HCT116 (cell line): ENCODE measurements at regions not wholly inside any gene's neighbourhood (a gene's known extent, or its start where the extent isn't known, plus 50 kb on each side); places are given as distances from the start of the nearest gene placed in this dataset.

Experiments
- ATAC-seq: fragments of 200-7000 bp; cut with Tn5 transposase; 2 replicates; pipeline ENCODE4 v1.9.1; 2020; ENCODE audit warnings: mild to moderate bottlenecking, moderate library complexity
- BruUV-seq: library from RNA; stranded (reverse); fragments of 400-500 nt; replicated peaks from 2 replicates; lab custom pipeline; 2021; lab: Mats Ljungman, UMichigan
- CTCF ChIA-PET: fragments of 300-600 bp; sonication (Branson Sonifier 250); formaldehyde crosslinking; loops from one replicate; lab custom pipeline; 2021; ENCODE audit warnings: antibody characterized with exemption; lab: Charles Lee
- POLR2A ChIA-PET: fragments of 300-600, 350-600 bp; sonication (Branson Sonifier 250); formaldehyde crosslinking; loops from one replicate; lab custom pipeline; 2021; ENCODE audit warnings: antibody characterized with exemption; lab: Charles Lee
- RAD21 ChIA-PET, 2 experiments: fragments of 300-600 bp; sonication (Branson Sonifier 250); formaldehyde crosslinking; loops; one replicate each; lab custom pipeline; 2023; ENCODE audit warnings: low total read pairs in 2 of 2; ENCODE audit not compliant: uncharacterized antibody in 2 of 2, unreplicated experiment in 2 of 2, low non-redundant PET in 1 of 2; lab: Charles Lee
- DNase-seq: peaks from one replicate; pipeline ENCODE4 v3.0.0-alpha.2; 2010; ENCODE audit warnings: low read depth, low spot score
- H2AFZ ChIP-seq: fragments of 200-600 bp; shearing (Covaris generic), sonication (generic); 2 replicates; pipeline ENCODE4 v1.6.1; 2017; ENCODE audit warnings: low read depth, mixed run types, mixed read lengths, antibody characterized with exemption, low read length; ENCODE audit not compliant: poor library complexity, severe bottlenecking
- H3K27ac ChIP-seq: 2 replicates; pipeline ENCODE4 v1.5.1; 2012; ENCODE audit warnings: low read depth, low read length
- H3K27me3 ChIP-seq: fragments of 200-600 bp; sonication (generic); 2 replicates; pipeline ENCODE4 v1.6.1; 2016; ENCODE audit warnings: mixed run types, low read length, mixed read lengths; ENCODE audit not compliant: insufficient read depth
- H3K36me3 ChIP-seq, 2 experiments: fragments of 200-500 bp in 1 of 2; fragments of 200-600 bp in 1 of 2; sonication (Bioruptor generic) in 1 of 2; sonication (generic) in 1 of 2; 2 replicates each; pipeline versions ENCODE4 v1.5.1 to v1.6.1; 2014 to 2016; ENCODE audit warnings: low read length in 2 of 2, inconsistent platforms in 1 of 2, mixed read lengths in 1 of 2, mixed run types in 1 of 2; ENCODE audit not compliant: insufficient read depth in 2 of 2, control insufficient read depth in 1 of 2
- H3K4me1 ChIP-seq, 2 experiments: fragments of 200-600 bp in 1 of 2; sonication (generic) in 1 of 2; 2 replicates each; pipeline versions ENCODE4 v1.5.1 to v1.6.1; 2012 to 2017; ENCODE audit warnings: low read length in 2 of 2, inconsistent platforms in 1 of 2, mild to moderate bottlenecking in 1 of 2, mixed read lengths in 1 of 2, mixed run types in 1 of 2, moderate library complexity in 1 of 2; ENCODE audit not compliant: insufficient read depth in 2 of 2, control insufficient read depth in 1 of 2
- H3K4me2 ChIP-seq: fragments of 200-600 bp; sonication (generic); 2 replicates; pipeline ENCODE4 v1.6.1; 2017; ENCODE audit warnings: mixed run types, low read length, mixed read lengths
- H3K4me3 ChIP-seq, 2 experiments: fragments of 200-600 bp in 1 of 2; sonication (generic) in 1 of 2; replicated peaks in 1 of 2; 2 replicates each; pipeline ENCODE4 v1.5.1; 2011 to 2016; ENCODE audit warnings: low read length in 2 of 2, control low read depth in 1 of 2, low read depth in 1 of 2, mild to moderate bottlenecking in 1 of 2, mixed read lengths in 1 of 2, mixed run types in 1 of 2
- H3K79me2 ChIP-seq: fragments of 200-600 bp; sonication (generic); 2 replicates; pipeline ENCODE4 v1.6.1; 2017; ENCODE audit warnings: mild to moderate bottlenecking, mixed run types, low read length, moderate library complexity, mixed read lengths; ENCODE audit not compliant: insufficient read depth
- H3K9ac ChIP-seq: fragments of 200-600 bp; sonication (generic); 2 replicates; pipeline ENCODE4 v1.6.1; 2016; ENCODE audit warnings: low read length, mixed read lengths
- H3K9me2 ChIP-seq: fragments of 200-600 bp; sonication (generic), shearing (Covaris generic); 2 replicates; pipeline ENCODE4 v1.6.1; 2017; ENCODE audit warnings: mixed run types, mild to moderate bottlenecking, moderate library complexity; ENCODE audit not compliant: insufficient read depth
- H3K9me3 ChIP-seq, 2 experiments: fragments of 200-500 bp in 1 of 2; fragments of 200-600 bp in 1 of 2; sonication (Bioruptor generic) in 1 of 2; sonication (generic) in 1 of 2; 2 replicates each; pipeline ENCODE4 v1.6.1; 2014 to 2017; ENCODE audit warnings: low read length in 2 of 2, mixed read lengths in 2 of 2, inconsistent platforms in 1 of 2, low read depth in 1 of 2, mild to moderate bottlenecking in 1 of 2, mixed run types in 1 of 2, moderate library complexity in 1 of 2; ENCODE audit not compliant: control insufficient read depth in 1 of 2, insufficient read depth in 1 of 2
- H4K20me1 ChIP-seq: fragments of 200-600 bp; sonication (generic), shearing (Covaris generic); 2 replicates; pipeline ENCODE4 v1.6.1; 2017; ENCODE audit warnings: mixed run types, mild to moderate bottlenecking, moderate library complexity; ENCODE audit not compliant: insufficient read depth
- ATF3 ChIP-seq: IDR thresholded peaks from 2 replicates; pipeline ENCODE4 v1.6.1; 2012
- EGR1 ChIP-seq: IDR thresholded peaks from 2 replicates; pipeline ENCODE4 v1.6.1; 2012; ENCODE audit warnings: low read depth
- EZH2 ChIP-seq: fragments of 200-600 bp; sonication (generic); IDR thresholded peaks from 2 replicates; pipeline ENCODE4 v1.6.1; 2017; ENCODE audit warnings: antibody characterized with exemption, mixed run types
- FOSL1 ChIP-seq: IDR thresholded peaks from 2 replicates; pipeline ENCODE4 v1.6.1; 2012; ENCODE audit warnings: low read depth
- JUND ChIP-seq: IDR thresholded peaks from 2 replicates; pipeline ENCODE4 v1.6.1; 2012
- MAX ChIP-seq: IDR thresholded peaks from 2 replicates; pipeline ENCODE4 v1.6.1; 2012
- POLR2A ChIP-seq: IDR thresholded peaks from 2 replicates; pipeline ENCODE4 v1.7.0; 2011; ENCODE audit warnings: borderline replicate concordance; ENCODE audit not compliant: insufficient read depth, insufficient read length; ENCODE audit errors: extremely low read depth
- RAD21 ChIP-seq: IDR thresholded peaks from 2 replicates; pipeline ENCODE4 v1.6.1; 2012; ENCODE audit warnings: low read depth, mild to moderate bottlenecking
- SP1 ChIP-seq: IDR thresholded peaks from 2 replicates; pipeline ENCODE4 v1.6.1; 2012; ENCODE audit warnings: low read depth
- SRF ChIP-seq: IDR thresholded peaks from 2 replicates; pipeline ENCODE4 v1.6.1; 2012; ENCODE audit warnings: low read depth
- ZFX ChIP-seq: fragments of 450-650 bp; IDR thresholded peaks from 2 replicates; pipeline ENCODE4 v1.6.1; 2017
- ZNF274 ChIP-seq: fragments of 200-500 bp; sonication (Bioruptor generic); IDR thresholded peaks from 2 replicates; pipeline ENCODE4 v1.6.1; 2014; ENCODE audit warnings: mild to moderate bottlenecking, low read depth, low read length, inconsistent platforms
- intact Hi-C: fragments of 100-400 bp; cut with micrococcal nuclease; formaldehyde crosslinking; loops from 2 replicates; pipeline ENCODE4 v1.10.0; 2022

GRCh38 chr5:102582696-102583095 lies 83.9 kb upstream of the SLCO6A1 start:
- H3K36me3 ChIP-seq: no peaks in the 10 kb centered on the region
- POLR2A ChIA-PET: no interaction called here
- no peak overlapping the region for H3K4me3 ChIP-seq
- no peak overlapping the region for H3K27ac ChIP-seq
- BruUV-seq: no TSS peak
- H3K79me2 ChIP-seq: no peaks in the 10 kb centered on the region
- TF ChIP-seq FOSL1: no peak
- TF ChIP-seq MAX: no peak
- no peak for TF ChIP-seq EGR1
- TF ChIP-seq SRF: no peak
- TF ChIP-seq EZH2: no peak
- TF ChIP-seq JUND: no peak
- no peak for TF ChIP-seq ZFX
- TF ChIP-seq ZNF274: no peak
- no peak for TF ChIP-seq SP1
- no peak for TF ChIP-seq POLR2A
- TF ChIP-seq RAD21: no peak
- no peak for TF ChIP-seq ATF3
- TF ChIP-seq, all 23 proteins: peak for 0
- Histone ChIP-seq H3K9me3 (no peaks in the 10 kb centered on the region), H3K4me2 (no peak overlapping the region), H3K9ac (no peak overlapping the region), H3K9me2 (no peaks in the 10 kb centered on the region), H2AFZ (no peak overlapping the region), H3K27me3 (no peaks in the 10 kb centered on the region), H3K4me1 (no peaks in the 10 kb centered on the region), H4K20me1 (no peaks in the 10 kb centered on the region)
- no peak for ATAC-seq
- CTCF ChIA-PET: interaction anchor here (0.6 to 1.6 kb wide), 5 partner anchors 20 to 642 kb away, joined by 3 to 8 read pairs (median 4); no protein-coding TSS in a partner anchor
- intact Hi-C loops: loop anchor here (1.0 to 10.0 kb wide), 5 partner anchors 88 to 556 kb away; no protein-coding TSS in a partner anchor
- RAD21 ChIA-PET: no interaction called here
- DNase-seq: no peak
